Ecto neural progenitor cell (in vitro differentiated cells): ENCODE measurements at regions not wholly inside any gene's neighbourhood (a gene's known extent, or its start where the extent isn't known, plus 50 kb on each side); places are given as distances from the start of the nearest gene placed in this dataset.

Experiments
- DNase-seq: peaks from one replicate; pipeline ENCODE4 v3.0.0-alpha.2; 2018; ENCODE audit warnings: low spot score

DNA sequence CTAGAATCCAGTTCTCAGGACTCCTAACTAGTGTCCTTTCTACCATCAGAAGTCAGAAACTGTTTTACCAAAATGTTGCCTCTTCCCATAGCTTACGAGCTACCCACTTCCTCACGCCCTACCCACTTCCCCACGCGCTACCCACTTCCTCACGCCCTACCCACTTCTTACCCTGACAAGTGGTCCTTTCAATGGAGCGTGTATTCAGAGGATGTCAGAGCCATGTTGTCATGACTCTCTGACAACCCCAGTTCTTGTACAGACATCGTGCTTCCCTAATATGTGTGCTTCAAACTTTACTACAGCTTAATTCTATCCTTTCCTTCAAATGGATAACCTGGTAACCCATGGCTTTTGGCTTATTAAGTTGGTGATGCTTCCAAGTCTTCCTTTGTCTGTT is 84.8 kb upstream of the PHF14 start:
- no peak for DNase-seq

DNA sequence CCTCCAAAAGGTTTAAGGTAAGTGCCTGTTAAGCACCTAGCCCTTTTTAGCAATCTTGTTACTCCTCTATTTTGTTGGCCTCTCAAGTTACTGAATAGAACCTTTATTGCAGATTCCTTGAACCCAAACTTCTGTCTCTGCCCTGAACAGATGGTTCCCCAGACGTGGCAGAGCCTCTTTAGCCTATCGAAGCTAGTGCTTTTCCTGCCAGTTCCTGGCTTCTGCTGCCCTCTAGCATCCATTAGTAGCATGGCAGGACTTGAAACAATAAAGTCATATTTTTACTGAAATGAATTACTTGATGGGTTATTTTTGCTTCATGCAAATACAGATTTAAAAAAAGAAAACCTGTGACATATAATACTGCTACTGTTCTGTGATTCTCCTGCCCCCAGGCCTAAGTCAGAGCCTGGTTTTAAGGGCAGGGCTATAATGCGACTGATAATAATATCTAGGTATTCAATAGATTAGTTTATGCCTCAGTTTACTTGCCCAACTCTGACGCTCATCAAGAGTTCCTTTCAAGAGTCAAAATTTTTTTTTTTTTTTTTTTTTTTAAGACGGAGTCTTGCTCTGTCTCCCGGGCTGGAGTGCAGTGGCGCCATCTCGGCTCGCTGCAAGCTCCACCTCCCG is 84.3 kb upstream of the PHF14 start:
- peak; percentile 47 for DNase-seq

GRCh38 chr7:10908600-10908999 is 65.1 kb upstream of the PHF14 start:
- peak; percentile 46 for DNase-seq

- DNase-seq: no peak
These were observed 63.2 kb upstream of the PHF14 start for GRCh38 chr7:10910447-10910846.

DNA sequence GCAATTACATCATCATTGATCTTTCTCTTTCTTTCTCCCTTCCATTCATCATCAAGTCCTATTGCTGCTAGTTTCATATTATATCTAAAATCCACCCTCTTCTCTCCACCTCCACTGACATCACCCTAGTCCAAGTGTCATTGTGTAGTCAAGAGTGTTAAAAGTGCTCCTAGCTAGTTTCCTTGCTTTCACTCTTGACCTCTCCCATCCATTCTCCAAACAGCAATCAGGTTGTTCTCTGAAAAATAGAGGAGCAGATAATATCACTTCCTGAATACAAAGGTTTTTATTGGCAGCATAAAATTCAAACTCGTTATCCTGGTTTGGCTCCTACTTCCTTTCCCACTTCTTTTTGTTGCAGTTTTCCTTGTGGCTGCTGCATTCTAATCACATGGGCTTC is 61.6 kb upstream of the PHF14 start:
- DNase-seq: no peak

DNA sequence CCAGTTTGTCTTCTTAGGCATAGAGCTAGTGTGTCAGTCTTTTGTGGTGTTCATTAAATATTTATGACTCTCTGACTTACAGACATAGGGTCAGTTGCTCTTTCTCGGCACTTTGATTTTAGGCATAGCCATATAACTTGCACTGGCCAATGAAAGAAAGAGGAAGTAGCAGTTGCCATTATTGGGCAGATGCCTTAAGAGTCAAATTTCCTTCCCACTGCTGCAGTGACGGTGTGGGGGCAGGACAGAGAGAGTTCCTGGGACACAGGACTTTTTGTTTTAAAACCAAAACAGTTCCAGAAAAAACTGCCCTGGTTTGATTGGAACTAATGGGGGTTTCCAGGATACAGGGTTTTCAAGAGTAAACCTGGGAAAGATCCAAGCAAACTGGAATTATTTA is 60.2 kb upstream of the PHF14 start:
- no peak for DNase-seq

- DNase-seq: no peak
These were observed 55.5 kb upstream of the PHF14 start for GRCh38 chr7:10918093-10918590.

DNA sequence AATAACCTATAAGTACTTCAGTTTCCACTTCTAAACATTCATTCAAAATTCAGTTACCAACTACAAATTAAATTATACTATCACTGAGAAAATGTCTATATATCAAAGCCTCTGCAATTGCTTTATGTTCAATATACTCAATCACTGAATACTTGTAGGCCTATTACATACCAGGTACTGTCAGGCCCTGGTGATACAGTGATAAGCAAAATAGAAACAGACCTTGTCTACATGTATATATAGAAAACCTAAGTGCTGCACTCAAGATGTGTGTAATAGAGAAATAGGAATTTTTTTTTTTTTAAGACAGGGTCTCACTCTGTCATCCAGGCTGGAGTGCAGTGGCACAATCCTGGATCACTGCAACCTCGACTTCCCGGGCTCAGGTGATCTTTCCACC is 53.7 kb upstream of the PHF14 start:
- DNase-seq: no peak
